ENCODE measurements at regions not wholly inside any gene's neighbourhood (a gene's known extent, or its start where the extent isn't known, plus 50 kb on each side); places are given as distances from the start of the nearest gene placed in this dataset.

DNA sequence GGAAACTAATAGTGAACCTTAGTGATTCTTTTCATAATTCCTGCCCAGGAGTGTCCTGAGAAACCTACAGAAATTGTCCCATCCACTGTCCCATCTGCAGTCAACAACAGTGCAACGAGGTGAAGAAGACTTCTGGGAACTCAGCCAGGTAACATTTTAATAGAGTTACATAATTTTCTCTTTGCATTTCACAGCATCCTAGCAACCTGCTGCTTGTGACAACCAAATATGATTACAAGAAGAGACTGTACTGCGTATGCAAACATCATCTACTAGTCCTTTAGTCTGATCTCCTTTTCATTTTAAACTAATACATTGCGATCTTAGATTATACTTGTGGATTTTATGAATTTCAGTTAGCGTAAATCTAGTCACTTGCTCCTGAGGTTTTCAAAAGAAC is 951.6 kb downstream of the TFAP2A start:
- Mint-ChIP-seq H3K4me1 (no peaks in the 10 kb centered on the region), H3K27me3 (ENCODE audit: low read depth in 2 of 2) (no peaks in the 10 kb centered on the region), H3K27ac (no peak overlapping the region), H3K4me3 (no peak overlapping the region), H3K36me3 (no peaks in the 10 kb centered on the region), H3K9me3 (peaks cover 4 to 7% of the 10 kb centered on the region in 2 donors)
- ATAC-seq (no peak), DNase-seq (no peak)
- H3K27ac ChIP-seq (ENCODE audit: low read length) = no peak overlapping the region
- intact Hi-C loops (cut with micrococcal nuclease) = no loop called here
- H3K27me3 ChIP-seq (ENCODE audit: control insufficient read depth, insufficient read depth, low read length) = no peaks in the 10 kb centered on the region
- H3K4me3 ChIP-seq (ENCODE audit: low read length) = no peak overlapping the region
- TF ChIP-seq, protein P1, sequence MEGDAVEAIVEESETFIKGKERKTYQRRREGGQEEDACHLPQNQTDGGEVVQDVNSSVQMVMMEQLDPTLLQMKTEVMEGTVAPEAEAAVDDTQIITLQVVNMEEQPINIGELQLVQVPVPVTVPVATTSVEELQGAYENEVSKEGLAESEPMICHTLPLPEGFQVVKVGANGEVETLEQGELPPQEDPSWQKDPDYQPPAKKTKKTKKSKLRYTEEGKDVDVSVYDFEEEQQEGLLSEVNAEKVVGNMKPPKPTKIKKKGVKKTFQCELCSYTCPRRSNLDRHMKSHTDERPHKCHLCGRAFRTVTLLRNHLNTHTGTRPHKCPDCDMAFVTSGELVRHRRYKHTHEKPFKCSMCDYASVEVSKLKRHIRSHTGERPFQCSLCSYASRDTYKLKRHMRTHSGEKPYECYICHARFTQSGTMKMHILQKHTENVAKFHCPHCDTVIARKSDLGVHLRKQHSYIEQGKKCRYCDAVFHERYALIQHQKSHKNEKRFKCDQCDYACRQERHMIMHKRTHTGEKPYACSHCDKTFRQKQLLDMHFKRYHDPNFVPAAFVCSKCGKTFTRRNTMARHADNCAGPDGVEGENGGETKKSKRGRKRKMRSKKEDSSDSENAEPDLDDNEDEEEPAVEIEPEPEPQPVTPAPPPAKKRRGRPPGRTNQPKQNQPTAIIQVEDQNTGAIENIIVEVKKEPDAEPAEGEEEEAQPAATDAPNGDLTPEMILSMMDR (IDR thresholded peaks at IDR 0.05) = no peak
- WGBS (ENCODE audit: insufficient coverage) = 88% methylated on average over 4 of the region's 4 CpGs
- no peaks in the 10 kb centered on the region for H3K4me1 ChIP-seq (ENCODE audit: control insufficient read depth, insufficient read depth, low read length)
- peaks cover 4% of the 10 kb centered on the region for H3K9me3 ChIP-seq (ENCODE audit: control insufficient read depth, insufficient read depth, low read length)
- no peaks in the 10 kb centered on the region for H3K36me3 ChIP-seq (ENCODE audit: control insufficient read depth, insufficient read depth, low read length)

DNA sequence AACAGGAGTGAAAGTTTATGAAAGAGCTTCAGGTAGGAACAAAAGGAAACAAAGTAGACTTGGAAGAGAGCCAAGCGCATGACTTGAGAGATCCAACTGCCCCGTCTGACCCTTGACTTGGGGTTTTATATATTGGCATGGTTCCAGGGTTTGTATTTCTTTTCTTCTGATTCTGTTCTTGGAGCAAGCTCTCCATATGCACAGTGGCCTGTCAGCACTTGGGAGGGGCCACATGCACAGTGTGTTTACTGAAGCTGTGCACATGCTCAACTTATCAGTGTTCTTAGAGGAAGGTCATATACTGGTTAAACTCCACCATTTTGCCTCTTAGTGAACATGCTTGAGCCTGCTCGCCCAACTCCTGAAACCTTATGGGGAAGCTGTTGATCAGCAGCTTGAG is 953.7 kb downstream of the TFAP2A start:
- ATAC-seq (no peak), DNase-seq (no peak)
- Histone ChIP-seq H3K27me3 (ENCODE audit: control insufficient read depth, insufficient read depth, low read length) (no peaks in the 10 kb centered on the region), H3K36me3 (ENCODE audit: control insufficient read depth, insufficient read depth, low read length) (no peaks in the 10 kb centered on the region), H3K4me3 (ENCODE audit: low read length) (no peak overlapping the region), H3K9me3 (ENCODE audit: control insufficient read depth, insufficient read depth, low read length) (peaks cover 4% of the 10 kb centered on the region), H3K4me1 (ENCODE audit: control insufficient read depth, insufficient read depth, low read length) (no peaks in the 10 kb centered on the region), H3K27ac (ENCODE audit: low read length) (no peak overlapping the region)
- intact Hi-C loops (cut with micrococcal nuclease) = no loop called here
- no peaks in the 10 kb centered on the region for H3K36me3 Mint-ChIP-seq
- peaks cover 2 to 3% of the 10 kb centered on the region in 2 donors for H3K9me3 Mint-ChIP-seq
- TF ChIP-seq, protein P1 (IDR thresholded peaks at IDR 0.05) = no peak
- no peak overlapping the region for H3K27ac Mint-ChIP-seq
- no peaks in the 10 kb centered on the region for H3K4me1 Mint-ChIP-seq
- H3K4me3 Mint-ChIP-seq = no peak overlapping the region
- H3K27me3 Mint-ChIP-seq (ENCODE audit: low read depth in 2 of 2) = no peaks in the 10 kb centered on the region
- 83% methylated on average over 3 of the region's 3 CpGs for WGBS (ENCODE audit: insufficient coverage)

DNA sequence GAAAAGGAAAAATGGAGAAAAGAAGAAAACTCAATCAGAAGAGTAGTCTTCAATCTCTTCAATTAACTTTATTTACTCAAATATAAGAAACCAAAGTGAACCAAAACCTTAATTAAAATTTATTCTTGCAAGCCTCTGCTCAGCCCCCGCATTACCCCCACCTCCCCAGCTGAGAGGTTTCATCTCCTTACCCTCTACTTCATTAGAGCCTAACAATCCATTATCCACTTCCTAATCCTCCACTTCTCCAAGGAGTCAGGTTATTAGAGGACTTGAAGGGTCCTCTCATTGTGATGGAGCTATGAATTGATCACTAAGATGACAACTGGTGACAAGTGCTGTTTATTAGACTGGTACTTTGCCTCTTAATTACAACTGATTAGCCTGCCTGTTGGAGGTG is 956.5 kb downstream of the TFAP2A start:
- ATAC-seq = no peak
- intact Hi-C loops (cut with micrococcal nuclease) = no loop called here

More for the DNA sequence above, 956.5 kb downstream of the TFAP2A start:
- Histone ChIP-seq H3K27me3 (ENCODE audit: control insufficient read depth, insufficient read depth, low read length) (no peaks in the 10 kb centered on the region), H3K4me3 (ENCODE audit: low read length) (no peak overlapping the region), H3K36me3 (ENCODE audit: control insufficient read depth, insufficient read depth, low read length) (no peaks in the 10 kb centered on the region), H3K27ac (ENCODE audit: low read length) (no peak overlapping the region), H3K9me3 (ENCODE audit: control insufficient read depth, insufficient read depth, low read length) (peaks cover 4% of the 10 kb centered on the region), H3K4me1 (ENCODE audit: control insufficient read depth, insufficient read depth, low read length) (no peaks in the 10 kb centered on the region)
- Mint-ChIP-seq H3K9me3 (peaks cover 2 to 3% of the 10 kb centered on the region in 2 donors), H3K4me3 (no peak overlapping the region), H3K27ac (no peak overlapping the region), H3K27me3 (ENCODE audit: low read depth in 2 of 2) (no peaks in the 10 kb centered on the region), H3K4me1 (no peaks in the 10 kb centered on the region), H3K36me3 (no peaks in the 10 kb centered on the region)
- TF ChIP-seq, protein P1 (IDR thresholded peaks at IDR 0.05) = no peak
- no peak for DNase-seq
- WGBS (ENCODE audit: insufficient coverage) = 79% methylated on average over 1 of the region's 1 CpG

Measured in natural killer cell (primary cell).